NCI-H446 treated with DMSO at 0.1 percent for 48 hours (cell line): ENCODE measurements at regions not wholly inside any gene's neighbourhood (a gene's known extent, or its start where the extent isn't known, plus 50 kb on each side); places are given as distances from the start of the nearest gene placed in this dataset.

Experiments used
- DNase-seq: peaks from one replicate; lab custom pipeline; 2025; lab: John Stamatoyannopoulos, UW

DNA sequence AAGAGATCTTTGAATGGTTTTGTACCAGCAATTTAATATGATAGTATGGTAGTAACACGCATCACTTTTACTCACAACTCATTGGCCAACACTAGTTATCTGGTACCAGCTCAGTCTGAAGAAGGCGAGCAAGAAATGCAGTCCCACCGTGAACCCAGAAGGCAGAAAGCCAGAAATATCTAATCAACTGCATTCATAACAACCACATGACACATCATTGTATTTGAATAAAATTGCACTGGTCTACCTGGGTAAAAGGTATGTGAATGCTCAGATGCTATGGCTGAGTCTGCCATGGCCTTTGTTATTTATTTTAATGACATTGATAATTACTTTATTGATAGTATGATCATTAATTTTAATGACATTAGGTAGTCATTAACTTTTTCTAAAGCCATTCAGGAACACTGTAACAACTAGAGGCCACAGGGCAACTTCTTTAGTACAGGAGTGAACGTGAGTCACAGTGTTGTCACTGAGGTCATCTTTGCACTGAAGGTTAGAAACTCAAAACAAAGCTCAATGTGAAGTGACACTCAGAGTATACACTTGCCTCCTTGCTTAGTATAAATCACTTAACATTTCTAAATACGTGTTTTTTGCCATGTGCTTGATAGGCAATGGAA lies 475.6 kb upstream of the TNP1 start:
- DNase-seq, result no peak

DNA sequence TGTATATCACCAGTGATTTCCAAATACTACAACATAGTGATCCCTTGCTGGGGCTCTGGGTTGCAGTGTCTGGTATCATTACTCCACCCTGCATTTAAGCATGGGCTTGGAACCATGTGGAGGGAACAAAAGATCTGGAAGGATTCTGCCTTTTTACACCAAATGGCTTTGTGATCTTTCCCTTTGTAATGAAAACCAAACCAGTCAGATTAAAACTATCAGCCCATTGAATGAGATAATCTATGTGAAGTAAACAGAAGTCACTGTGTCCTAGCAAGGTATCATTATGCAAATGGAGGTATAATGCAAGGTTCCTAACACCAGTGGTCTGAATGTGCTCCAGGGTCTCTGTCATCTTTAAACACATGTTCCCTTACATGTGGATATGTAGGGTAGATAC lies 474.7 kb upstream of the TNP1 start:
- DNase-seq, result no peak

DNA sequence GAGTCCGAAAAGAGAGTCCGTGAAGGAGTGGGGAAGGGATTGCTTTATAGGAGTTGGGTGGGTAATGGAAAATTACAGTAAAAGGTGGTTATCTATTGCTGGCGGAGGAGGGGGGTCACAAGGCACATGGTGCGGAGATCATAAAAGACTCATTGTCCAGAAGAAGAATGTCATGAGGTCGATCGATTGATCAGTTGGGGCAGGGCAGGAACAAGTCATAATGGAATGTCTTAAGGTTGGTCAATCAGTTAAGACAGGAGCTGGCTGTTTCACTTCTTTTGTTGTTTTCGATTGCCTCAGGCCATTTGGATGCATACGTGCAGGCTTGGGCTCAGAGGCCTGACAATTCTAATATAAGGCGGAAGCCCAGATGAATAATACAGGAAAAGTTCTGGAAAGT lies 473.0 kb upstream of the TNP1 start:
- DNase-seq, result no peak

DNA sequence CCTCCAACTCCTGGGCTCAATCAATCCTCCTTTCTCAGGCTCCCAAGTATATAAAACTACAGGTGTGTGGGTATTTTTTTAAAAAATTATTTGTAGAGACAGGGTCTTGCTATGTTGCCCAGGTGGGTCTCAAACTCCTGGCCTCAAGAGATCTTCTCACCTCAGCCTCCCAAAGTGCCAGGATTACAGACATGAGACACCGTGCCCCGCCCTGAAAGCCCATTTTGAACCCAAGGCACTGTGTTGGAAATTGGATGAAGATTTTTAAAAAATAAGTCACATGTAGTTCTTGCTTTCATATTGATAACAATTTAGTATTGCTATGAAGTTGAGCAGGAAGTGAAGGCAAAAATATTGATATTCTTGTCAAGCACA lies 472.5 kb upstream of the TNP1 start:
- DNase-seq, result no peak

DNA sequence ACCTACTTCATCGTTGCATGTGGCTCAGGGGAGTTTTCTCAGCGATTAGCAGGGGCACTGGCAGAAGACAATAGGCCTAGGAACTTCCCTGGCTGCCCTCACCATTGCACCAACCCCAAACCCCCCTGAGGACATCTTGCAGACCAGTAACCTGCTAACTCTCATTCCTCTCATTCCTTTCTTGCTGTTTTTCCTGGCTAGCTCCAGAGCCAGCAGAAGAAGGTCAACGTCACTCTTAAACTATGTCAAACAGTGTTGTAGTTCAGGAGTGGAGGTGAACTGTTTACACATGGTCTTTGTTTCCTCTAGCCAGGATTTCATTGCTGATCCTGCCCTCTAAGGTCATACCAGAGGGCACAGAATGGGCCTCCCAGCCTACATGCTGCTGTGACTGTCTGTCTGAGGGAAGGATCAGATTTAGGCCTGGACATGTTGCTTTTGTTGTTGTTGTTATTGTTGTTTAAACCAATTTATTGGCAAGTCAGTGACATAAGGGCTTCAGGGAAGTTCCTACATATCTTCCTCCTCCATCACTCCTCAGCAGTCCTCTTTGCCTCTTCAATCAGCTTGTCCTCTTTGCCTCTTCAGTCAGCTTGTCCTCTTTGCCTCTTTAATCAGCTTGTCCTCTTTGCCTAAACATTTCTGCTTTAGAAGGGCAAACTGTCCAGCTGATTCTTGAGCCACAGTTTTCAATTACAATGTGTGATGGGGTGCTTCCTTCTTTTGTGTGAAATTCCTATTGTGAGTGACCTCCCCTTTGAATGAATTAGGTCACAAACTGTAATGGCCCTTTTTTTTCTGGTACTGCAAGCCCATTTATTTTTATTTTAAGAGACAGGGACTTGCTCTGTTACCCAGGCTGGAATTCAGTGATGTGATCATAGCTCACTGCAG lies 471.9 kb upstream of the TNP1 start:
- DNase-seq, result no peak

DNA sequence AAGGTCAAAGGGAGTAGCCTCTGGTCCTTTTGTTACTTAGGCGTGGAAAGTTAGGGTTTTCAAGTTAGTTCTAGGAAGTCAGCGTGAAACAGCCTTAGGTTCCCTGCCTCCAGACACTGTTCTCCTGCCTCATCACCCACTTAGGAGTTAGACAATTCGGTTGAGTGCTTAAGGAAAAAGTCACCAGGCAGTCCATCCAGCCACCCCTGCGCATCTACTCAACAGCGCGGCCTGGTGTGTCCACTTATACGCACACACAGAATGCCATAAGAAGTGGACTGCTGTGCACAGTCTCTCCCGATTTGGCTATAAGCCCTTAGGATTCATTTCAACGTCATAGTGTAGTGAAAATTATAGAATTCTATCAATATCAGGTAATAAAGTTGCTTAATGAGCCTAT lies 470.8 kb upstream of the TNP1 start:
- DNase-seq, result no peak

DNA sequence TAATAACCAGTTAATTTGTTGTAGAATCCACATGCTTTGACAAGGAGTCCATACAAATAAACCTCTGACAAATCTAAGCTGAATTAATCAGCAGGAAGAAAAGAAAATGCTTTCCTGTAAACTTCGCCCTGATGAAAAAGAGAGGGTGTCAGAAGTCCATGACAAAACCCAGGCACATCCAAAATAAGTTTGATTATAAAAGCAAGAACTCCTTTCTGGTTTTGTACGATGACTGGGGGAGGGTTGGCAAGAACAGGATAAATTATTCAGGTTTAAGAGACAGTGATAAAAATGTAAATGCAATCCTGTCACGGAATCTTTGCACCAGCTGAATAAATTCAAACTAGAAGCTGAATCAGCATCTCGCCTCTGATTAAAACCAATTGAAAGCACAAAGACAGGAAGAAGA lies 469.2 kb upstream of the TNP1 start:
- no peak for DNase-seq

DNA sequence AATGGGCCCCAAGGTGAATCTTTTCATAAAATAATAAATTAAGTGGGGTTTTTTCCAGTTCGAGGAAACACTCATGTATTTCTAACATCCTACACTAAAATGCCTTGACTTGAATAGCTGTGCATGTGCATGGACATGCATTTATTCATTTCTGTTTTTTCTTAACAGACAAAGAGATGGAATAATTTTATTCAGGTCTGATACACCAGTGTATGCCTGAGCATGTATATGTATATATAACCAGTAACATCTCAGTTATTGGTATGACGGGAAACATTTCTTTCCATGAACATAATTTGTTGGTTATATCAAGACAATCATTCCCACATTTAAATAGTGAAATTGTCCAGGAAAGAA lies 468.7 kb upstream of the TNP1 start:
- no peak for DNase-seq

DNA sequence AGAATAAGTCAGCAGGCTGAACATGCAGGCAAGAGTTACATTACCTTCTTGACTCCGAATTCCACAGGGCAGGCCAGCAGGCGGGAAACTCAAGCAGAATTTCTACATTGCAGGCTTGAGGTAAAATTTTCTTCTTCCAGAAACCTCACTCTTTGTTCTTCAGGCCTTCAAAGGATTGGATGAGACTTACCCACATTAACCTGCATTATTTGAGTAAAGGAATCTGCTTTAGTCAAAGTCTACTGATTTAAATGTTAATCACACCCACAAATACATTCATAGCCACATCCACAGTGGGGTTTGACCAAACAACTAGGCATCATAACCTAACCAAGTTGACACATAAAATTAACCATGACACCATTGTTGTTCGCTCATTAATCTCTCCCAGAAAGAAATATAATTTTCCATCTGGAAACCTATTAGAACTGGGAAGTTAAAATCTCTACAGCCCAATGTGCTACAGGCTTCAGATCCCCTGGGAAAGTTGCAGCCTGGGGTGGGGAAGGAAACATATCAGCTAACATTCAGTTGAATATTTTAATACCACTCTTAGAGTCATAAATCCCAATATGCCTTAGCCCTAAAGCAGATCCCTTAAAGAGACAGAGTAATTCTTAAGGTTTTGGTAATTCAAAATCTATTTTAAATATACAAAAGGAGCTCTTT lies 468.2 kb upstream of the TNP1 start:
- DNase-seq, result no peak

DNA sequence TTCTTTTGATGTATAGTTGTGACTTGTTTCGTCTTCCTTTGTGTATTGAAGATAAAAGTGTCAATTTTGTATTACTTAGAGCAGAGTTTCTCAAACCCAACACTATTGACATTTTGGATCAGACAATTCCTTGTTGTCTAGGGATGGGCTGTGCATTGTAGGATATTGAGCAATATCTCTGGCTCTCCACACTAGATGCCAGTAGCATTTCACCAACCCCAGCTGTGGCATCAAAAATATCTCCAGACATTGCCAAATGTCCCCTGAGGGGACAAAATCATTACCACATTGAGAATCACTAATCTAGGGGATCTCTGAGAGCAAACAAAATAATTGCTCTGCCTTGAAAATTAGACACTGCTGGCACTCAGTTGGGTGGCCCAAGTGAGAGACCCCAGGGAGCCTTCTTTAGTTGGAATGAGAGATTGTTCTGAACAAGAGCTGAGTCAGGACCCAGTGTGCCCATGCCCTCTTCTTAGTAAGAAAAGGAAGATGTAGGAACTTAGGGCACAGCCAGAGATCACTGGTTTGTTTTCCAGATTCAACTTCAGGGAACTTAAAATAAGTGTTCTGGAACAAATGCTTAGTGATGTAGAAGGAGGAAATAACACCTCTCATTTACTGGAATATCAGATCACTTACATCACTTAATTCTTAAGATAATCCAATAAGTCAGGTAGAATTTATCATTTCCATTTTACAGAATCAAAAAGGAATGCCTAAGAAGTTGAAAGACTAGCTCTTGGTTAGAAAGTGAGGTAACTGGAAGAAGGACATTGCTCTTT lies 466.6 kb upstream of the TNP1 start:
- no peak for DNase-seq

DNA sequence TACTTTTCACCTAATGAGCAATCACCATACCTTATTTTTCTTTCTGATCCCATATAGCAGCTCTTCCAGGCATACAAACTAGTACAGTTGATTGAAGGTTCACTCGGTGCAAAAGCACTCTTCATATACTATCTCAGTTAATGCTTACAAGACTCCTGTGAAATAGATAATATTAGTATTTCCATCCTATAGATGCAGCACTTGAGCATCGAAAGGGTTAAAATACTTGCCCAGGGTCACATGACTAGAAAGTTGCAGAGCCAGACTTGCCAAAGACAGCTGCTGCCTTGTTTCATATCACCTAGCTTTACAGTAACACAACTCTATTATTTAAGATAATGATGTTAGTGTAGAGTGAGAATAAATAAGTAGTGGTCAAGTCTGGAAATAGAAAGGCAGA lies 466.0 kb upstream of the TNP1 start:
- no peak for DNase-seq

DNA sequence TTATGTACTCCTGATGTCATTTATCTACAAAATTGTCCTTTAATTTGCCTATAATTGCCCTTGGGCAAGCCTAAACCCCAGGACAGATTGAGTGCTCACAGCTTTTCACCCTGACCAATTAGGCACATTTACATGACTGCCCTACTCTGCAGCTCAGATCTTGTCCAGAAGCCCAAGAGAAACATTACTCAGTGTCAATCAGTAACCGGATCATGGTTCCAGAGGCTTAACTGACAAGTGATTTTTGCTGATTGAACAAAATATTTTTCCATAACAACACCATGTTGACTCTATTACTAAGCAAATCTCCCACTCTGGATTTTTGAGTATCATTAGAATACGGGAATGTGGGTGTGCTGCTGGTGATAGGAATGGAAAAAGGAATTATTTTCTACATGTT lies 465.4 kb upstream of the TNP1 start:
- DNase-seq, result peak; percentile 44

DNA sequence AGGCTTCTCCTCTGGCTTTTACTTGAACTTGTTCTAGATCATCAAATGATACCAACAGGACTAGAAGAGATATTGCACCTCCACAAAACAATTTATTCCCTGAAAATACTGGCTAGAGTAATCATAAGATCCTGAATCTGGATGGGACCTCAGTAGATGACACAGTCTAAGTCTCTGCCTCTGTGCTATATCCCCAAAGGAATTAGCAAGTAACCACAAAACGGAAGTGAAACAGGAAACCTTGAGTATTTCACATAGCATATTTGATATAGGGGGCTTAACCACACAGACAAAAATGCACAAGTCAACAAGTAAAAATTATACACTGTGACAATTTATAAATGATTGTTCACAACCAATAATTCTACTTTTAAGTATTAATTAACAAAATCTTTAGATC lies 456.9 kb upstream of the TNP1 start:
- DNase-seq, result no peak

DNA sequence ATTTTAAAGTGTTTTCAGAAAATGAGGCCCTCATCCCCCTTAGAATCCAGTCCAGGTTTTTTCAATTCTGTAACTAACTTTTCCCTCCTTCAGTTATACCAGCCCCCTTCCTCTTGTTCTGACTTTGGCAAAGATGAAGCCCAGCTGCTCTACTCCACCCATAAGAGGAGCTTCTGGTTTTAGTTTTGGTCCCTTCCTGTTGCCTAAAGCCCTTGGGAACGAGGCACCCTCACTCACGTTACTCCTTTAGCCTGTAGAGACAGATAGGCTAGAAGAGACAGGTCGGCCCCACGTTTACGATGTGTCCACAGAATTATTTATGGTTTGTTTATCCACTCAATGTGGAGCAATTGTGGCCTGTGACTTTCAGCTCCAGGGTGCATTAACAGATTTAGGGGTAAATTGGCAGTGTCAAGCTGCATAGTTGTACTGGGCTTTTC lies 454.2 kb upstream of the TNP1 start:
- no peak for DNase-seq

DNA sequence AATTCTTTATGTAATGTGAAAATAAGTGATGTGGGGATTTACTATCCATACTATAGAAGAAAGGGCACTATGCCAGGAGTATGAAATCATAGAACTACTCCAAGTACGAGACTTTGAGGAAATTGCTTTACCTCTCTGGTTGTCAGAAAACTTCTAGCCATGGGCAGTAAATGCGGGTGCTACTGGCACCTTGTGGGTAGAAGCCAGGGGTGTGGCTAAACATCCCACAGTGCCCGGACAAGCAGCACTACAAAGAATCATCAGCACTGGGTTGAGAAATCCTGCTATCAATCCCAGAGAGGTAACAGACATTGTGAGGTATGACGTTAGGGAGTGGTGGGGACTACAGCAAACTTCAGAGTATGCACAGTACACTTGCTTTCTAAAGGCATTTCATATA lies 453.5 kb upstream of the TNP1 start:
- DNase-seq, result no peak

DNA sequence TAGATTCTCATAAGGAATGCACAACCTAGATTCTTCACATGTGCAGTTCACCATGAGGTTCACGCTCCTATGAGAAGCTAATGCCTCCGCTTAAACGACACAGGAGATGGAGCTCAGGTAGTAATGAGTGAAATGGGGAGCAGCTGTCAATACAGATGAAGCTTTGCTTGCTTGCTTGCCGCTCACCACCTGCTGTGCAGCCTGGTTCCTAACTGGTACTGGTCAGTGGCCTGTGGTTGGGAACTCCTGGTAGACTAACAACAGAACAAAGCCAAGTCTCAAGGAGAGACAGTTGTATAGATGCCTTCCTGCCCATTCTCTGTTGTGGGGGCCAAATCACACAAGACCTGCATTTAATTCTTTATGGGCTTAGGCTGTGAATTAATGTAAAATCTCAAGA lies 449.2 kb upstream of the TNP1 start:
- DNase-seq, result no peak

DNA sequence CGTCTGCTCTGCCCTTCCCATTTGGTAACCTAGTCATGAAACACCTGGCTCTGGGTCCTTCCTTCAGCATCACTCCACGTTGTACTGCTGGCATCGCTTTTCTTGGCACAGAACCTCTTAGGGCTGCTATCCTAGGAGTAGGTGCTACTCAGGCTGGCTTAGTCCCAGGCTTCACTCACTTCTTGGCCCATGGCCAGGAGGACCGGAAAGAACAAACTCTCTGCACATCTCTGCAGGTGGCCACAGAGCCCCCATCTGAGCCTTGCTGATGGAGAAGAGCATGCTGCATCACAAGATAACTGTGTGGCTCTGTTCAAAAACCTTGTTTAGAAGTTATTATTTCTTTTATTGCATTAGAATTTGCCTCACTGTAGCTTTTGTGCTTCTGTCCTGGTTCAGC lies 447.2 kb upstream of the TNP1 start:
- no peak for DNase-seq

DNA sequence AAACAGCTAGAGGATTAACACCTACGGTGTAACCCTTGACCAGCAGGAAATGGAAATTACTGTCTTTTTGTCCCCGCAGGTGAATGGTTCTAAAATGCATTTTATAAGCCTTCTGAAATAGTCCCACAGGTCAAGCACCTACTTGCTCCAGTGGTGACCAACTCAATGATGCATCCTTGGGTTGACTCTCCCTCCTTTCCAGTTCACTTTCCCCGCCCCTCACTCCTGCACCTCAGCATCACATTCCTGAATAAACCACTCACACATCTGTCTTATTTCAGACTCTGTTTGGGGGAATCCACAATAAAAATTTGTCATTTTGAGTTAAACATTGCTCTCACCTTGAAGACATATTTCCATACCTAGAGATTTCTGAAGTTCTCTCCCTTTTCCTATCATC lies 446.0 kb upstream of the TNP1 start:
- DNase-seq, result no peak

DNA sequence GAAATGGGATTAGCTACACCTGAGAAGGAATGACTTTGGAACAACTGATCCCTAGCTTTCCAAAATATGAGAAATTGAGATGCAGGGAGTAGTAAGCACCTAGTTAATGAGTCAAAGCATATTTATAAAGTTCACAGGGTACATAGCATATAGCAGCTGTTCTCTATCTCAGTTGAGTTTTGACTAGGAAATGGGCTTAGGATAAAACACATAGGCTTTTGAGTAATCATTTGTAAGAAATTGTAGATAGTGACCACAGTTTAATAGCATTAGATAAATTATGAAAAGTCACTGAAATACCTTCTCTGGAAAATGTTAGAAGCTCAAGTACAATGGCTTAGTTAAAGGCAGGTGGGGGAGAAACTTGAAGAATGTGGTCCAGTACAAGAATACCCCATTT lies 444.7 kb upstream of the TNP1 start:
- no peak for DNase-seq

DNA sequence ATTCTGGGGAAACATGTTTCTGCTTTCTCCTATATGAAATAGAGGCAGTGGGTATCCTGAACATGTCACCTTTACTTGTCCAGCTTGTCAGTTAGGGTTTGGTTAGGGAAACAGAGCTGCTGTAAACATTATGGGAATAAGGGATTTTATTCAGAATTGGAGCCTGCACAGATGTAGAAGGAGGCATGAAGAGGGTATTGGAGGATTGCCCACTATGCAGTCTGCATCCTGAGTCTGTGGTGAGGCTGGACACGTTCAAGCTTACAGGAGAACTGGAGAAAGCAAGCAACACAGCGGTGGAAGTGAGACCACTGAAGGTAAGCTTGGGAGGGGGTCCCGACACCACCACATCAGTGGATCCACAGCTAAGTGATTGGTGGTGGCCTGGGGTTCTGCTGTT lies 443.0 kb upstream of the TNP1 start:
- DNase-seq, result no peak

DNA sequence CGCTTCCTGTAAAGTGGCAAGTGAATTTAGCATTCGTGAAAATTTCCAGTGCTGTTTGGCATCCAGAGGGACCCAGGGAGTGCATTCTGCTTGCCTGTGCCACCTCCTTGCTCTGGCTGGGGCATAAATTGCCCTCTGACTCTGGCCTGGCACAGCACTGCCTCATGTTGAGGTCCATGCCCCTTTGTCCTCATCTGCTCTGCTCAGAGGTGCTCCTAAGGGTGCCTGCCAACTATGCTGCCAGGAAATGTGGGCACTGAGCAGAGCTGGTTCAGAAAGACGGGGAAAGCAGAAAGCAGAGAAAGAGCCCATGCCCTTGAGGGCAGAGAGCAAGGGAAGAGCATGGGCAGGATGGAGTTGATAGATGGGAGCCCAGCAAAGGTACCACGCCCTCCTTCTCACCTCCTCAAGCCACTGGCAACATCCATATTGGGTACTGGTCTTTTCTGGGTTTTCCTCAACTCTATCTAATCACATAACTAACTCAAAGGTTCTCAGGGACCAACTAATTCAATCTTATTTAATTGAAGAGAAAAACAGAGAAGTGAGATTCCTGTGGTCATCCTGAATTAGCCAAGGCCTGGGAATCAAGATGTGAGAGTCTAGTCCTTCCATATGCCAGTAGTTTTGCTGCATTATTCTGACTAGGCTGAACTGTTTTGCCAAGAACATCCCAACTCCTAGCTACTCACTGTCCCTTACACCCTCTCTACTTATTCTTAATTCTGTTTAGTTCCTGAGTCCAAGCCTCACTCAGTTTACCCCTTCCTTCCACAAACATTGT lies 441.5 kb upstream of the TNP1 start:
- no peak for DNase-seq

DNA sequence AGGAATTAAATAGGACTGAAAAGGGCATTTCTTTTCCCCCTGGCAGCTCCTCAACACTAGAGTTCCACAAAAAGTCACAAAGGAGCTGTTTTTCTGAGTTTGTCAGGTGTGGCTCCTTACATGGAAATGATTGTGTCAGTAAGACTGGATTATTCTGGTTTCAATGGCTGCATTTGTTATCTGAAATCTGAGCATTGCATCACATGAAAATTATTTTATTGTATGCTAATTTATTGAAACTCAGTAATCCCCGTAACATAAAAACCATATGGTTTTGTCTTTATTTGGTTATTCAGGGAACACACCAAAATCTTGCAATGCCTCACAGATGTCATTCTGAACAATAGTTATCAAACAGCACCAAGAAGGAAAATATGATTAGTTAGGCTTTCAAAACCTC lies 439.7 kb upstream of the TNP1 start:
- DNase-seq, result no peak
